DMS114 treated with DMSO at 0.1 percent for 48 hours (cell line): ENCODE measurements at regions not wholly inside any gene's neighbourhood (a gene's known extent, or its start where the extent isn't known, plus 50 kb on each side); places are given as distances from the start of the nearest gene placed in this dataset.
"Not testable (repeated sequence)": the region's sequence is repeated elsewhere in the genome, so short reads cannot be mapped to it uniquely, and the experiment has no call there.

Source experiments
- DNase-seq: peaks from one replicate; lab custom pipeline; 2025; ENCODE audit not compliant: unreplicated experiment; lab: John Stamatoyannopoulos, UW

DNA sequence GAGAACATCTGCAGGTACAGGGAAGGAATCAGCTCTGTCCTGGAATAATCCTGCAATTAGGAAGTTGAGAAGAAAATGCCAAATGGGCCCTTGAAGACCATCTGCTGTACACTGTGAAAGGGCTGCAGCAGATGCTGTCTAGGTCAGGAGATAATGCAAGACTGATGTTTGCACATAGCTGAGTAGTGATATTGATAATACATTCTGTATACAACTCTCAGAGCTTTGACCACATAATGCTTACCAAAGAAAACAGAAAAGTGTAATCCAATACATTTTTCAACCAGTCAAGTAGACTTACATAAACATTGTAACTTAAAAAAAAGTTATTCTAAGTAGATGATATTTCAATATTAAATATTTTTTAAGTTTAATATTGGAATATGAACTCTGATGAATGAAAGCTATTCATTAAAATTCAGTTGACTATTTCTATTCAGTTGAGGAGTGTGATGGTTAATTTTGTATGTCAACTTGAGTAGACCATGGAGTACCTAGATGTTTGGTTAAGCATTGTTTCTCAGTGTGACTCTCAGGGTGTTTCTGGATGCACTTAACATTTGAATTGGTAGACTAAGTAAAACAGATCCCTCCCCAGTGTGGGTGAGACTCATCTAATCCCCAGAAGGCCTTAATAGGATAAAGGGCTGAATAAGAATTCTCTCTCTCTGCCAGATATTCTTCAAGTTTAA, 380.1 kb upstream of the PRR16 start:
- DNase-seq = no peak

DNA sequence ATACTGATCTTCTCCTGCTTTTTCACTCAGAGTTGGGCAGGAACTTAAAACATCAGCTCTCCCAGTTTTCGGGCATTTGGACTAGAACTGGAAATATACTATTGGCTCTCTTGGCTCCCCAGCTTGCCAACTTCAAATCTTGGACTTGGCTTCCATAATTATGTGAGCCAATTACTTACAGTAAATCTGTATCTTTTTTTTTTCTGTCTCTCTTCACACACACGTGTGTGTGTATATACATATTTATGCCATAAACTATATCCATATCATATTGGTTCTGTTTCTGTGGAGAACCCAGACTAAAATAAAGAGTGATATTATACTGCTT, 379.6 kb upstream of the PRR16 start:
- no peak for DNase-seq

DNA sequence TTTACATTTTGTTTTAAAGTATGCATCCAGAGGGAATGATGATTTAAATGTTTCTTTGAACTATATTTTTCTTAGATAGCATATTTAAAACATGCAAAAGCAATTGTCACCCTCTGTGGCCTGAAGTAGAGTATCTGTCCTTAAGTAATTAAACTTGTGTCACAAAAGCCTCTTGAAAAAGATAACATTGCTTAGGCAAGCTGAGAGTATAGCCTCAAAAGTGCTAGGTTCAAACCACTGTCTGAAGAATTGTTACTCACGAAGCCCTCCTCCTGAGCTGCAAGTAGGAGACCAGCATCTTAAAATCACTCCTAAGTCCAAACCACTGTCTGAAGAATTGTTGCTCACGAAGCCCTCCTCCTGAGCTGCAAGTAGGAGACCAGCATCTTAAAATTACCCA, 378.0 kb upstream of the PRR16 start:
- no peak for DNase-seq

DNA sequence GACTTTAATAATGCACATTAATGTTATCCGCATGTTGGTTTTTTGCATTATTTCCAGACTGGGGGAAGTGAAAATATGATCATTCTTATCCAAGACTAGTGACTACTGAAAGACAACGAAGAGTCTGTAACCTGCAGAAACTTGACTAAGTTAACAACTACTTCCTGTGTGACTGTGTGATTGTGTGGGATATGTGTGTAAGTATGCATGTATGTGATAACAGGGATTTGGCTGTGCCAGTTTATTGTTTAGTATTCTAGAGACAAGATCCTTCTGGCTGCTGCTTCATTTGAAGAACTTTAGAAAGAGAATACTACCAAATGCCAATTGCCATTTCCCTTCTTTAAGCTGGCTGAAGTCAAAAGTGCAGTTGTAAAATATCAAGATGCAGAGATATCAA, 375.7 kb upstream of the PRR16 start:
- DNase-seq = no peak

DNA sequence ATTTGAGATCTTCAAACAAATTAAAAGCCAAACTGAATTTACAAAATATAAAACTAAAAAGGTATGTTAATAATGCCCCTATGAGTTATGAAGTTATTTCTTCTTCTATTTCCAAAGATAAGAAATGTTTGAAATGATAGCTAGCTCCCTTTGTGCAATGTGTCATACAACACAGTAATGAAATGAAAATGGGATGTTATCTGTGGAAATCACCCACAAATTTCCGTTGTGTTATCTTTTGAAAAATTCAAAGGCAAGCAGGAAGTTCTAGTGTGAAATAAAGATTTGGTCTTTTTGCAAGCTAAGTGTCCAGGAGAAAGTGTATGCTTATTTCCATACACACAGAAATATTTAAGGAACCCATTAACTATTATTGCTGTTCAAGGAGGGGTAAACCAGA, 375.3 kb upstream of the PRR16 start:
- DNase-seq = no peak

DNA sequence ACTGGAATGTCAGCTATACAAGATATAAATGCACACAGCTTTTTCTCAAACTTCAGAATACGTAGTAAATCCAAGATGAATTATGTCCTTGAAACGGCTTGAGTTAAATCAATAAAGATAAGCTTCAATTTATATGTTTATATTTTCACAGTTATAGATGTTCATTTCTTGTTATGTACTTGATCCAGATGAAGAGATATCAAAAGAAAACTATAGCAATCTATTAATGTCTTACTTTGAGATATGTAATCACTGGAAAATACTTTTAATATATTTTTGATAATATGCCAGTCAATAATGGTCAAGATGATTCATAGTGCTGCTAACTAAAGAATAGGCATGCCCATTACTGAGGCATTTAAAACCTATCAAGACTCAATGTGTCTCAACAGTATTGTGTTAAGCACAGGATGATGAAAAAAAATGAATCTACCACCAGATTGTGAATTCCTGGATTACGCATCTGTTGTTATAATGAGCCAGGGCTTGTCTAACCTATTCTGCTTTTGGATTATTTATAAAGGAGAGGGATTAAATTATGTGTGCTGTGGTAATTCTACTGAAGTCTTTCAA, 372.6 kb upstream of the PRR16 start:
- DNase-seq = no peak

DNA sequence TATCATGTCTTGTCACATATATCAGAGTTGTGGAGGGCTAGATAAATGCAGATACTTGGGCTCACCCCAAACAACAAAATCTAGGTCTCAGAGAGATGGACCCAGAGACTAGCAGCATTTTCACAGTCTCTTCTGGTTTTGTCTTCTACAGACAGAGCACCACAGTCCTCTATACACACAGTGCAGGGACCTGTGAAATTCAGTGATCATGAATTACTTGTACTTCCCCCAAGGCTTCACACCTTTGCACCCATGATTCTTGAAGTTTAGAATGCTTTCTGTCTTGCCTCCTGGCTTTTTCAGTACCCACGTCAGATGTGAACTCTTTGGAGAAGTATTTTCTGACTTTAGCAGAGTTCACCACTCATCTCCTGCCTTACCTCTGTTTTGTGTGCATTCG, 371.5 kb upstream of the PRR16 start:
- no peak for DNase-seq

DNA sequence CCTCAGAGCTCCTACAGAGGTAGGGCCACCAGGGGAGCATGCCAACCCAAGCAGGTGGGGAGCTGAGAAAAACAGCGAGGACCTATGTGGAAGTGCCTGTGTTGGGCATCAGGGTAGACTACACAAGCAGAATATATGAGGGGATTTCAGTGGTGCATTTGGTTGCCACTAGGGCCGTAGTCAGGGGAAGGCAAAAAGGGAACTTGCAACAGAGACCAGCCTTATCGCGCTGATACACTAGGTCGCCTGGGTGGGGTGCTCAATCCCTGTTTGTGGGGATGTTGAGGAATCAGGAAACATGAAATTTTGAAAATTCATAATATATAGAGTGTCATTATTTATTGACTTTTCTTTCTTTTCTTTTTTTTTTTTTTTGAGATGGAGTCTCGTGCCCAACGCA, 370.9 kb upstream of the PRR16 start:
- DNase-seq = no peak

DNA sequence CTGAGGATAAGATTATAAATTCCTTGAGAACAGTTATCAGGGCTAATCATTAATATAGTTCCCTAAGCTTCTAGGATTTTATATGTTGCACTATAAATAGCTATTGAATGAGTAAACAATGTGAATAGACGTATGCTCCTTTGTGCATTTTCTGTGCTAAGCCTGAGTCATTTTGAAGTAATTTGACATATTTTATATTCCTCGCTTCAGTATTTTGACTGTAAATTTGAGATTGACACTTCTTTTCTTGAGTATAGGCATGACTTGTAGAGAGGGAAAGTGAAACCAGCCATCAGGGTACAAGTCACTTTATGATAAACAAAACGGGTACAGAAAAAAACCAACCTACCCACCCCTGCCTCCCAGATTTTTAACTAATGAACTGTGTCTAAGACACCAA, 367.7 kb upstream of the PRR16 start:
- no peak for DNase-seq

DNA sequence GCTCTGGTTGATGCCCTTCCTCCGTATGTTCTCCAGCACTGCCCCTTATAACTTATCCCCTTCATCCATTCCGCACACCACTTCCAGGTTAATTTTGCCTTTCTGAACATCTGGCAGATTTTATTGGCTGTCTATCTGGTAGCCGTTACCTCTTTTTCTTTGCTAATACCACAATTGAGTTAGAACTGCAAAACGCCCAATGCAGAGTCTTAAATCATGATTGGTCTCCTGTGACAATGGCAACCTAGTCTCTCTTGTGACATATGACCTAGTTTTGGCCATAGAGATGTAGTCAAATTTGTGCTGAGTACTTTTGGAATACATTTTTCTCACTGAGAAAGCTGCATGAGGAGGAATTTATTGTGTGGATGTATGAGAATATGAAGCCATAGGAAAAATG, 365.7 kb upstream of the PRR16 start:
- DNase-seq = no peak

DNA sequence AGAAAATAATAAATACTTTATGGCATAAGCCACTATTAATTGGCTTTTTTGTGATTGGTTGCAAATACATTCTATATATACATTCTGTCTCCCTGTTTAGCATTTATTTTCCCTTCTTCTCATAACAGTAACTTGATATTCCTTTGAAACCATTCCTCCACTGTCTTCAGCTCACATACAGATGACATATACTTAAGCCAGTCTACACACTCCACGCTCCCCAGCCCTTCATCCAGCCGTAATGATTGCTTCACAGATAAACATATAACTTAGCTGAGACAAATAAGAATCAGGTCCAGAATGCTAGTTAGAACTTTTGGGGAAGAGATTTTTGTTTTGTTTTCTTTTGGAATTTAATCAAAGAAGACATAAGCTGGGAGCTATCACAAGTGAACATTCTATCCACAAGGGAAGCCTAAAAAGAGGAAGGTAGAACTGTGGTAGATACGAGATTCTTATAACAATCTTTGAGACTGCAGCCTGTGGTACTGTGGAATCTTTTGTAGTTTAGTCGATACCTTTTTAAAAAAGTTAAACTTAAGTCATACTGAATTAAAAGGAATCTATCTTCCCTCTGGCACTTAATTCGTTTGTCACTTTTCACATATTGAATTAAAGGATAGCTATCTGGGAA, 365.1 kb upstream of the PRR16 start:
- no peak for DNase-seq

DNA sequence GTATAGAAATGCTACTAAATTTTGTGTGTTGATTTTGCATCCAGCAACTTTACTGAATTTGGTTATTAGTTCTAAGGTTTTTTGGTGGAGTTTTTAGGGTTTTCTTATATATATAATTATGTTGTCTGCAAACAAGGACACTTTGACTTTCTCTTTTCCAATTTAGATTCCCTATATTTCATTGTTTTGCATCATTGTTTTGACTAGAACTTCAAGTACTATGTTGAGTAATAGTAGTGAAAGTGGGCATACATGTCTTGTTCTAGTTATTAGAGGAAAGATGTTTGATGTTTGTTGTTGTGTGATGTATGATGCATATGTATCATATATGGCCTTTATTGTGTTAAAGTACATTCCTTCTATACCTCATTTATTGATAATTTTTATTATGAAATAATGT, 362.3 kb upstream of the PRR16 start:
- no peak for DNase-seq

DNA sequence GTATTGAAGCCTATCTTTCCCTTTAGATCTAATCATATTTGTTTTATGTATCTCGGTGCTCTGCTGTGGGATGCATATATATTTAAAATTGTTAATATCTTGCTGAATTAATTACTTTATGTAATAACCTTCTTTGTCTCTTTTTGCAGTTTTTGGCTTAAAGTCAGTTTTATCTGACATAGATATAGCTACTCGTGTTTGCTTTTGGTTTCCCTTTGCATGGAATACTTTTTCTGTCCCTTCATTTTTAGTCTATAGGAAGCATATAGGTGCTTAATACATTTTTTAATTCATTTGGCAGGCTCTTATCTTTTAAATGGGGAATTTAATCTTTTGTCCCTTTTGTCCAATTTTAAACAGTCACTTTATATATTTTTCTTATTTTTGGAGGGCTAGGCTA, 360.6 kb upstream of the PRR16 start:
- no peak for DNase-seq

DNA sequence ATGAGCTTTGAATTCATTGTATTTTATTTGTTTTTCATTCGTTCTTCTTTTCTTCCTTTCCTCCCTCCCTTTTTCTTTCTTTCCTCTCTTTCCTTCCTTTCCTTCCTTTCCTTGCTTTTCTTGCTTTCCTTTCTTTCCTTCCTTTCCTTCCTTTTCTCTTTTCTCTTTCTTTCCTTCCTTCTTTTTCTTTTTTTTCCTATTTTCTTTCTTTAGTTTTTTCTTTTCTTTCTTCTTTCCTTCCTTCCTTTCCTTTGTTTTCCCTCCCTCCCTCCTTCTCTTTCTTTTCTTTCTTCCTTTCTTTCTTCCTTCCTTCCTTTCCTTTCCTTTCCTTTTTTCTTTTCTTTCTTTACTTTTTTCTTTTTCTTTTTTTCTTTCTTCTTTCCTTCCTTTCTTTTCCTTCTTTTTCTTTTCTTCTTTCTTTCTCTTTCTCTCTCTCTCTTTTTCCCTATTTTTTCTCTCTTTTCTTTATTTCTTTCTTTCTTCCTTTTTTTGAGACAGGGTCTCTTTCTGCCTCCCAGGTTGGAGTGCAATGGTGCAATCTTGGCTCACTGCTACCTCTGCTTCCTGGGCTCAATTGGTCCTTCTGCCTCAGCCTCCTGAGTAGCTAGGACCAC, 357.1 kb upstream of the PRR16 start:
- DNase-seq = no peak

DNA sequence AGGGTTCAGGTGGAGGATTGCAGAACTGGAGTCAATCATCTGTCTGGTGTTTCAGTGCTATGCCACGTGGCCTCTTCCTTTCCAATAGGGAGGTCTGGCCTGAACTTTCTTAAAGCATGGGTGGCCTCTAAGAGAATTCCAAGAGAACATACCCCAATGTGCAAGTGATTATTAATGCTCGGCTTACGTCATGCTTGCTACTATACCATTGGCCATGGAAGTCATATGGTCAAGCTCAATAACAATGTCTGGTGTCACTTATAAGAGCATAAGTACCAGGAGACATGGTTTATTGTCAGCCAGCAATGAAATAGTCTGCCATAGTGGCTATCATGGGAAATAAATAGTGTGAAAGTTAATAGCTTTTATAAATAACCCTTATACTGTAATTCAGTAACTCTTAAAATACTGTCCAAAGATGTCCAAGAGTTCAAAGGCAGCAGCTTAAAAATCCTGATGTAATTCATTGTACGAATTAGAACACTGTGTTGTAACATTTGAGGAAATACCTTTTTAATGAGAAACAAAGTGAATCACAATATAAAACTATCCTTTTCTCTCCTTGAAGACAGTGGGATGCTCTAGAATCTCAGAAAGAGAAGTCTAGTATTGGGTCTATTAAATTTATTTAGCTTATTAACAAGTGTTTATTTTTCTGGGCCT, 355.4 kb upstream of the PRR16 start:
- DNase-seq = no peak

DNA sequence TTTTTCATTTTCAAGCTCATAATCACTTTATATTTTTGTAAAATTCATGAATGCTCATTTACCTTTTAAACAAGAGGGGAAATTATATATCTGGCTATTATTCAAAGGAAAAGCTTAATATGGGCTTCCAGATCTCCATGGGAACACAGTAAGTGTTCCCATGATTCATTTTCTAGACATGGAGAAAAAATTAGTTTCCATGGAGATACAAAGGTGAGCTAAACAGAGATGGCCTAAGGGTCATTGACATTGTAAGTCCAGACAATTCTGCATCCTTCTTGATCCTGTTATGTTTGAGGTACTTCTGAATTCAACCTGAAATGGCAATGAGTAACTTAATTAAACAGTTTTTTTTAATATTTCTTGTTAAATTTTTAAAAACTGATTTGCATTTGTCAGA, 341.4 kb upstream of the PRR16 start:
- DNase-seq = no peak

DNA sequence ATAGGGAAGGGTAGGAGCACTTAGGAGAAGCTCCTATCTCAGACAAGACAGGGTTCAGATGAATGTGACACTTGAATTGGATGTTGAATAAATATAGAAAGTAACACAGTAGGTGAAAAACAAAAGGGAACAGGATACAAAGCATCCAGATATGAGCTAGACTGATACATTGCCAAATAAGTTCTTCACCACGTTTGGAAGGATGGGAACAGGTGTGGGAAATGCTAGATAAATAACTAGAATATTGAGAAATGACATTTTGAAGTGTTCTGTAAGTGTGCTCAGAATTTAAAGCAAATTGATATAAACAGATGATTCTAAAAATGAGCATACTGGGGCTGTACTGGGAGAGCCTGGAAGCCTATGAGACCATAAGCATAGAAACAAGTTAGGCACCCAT, 340.1 kb upstream of the PRR16 start:
- DNase-seq = no peak

DNA sequence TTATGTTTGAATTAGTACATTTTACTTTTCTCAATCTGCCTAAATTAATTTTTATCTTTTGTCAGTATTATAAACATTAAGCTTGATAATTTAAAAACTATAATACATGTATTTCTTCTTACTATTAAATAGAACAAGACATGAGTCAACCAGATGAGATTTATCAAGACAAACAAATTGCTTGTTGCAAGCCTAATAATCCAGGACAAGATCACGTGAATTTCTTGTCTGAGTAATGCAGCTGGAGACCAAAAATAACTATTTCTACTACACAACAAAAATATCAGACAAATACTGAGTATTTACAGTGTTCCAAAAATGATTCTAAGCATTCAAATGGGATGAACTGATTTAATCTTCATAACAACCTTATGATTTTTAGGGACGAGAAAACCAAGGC, 339.1 kb upstream of the PRR16 start:
- DNase-seq = no peak

DNA sequence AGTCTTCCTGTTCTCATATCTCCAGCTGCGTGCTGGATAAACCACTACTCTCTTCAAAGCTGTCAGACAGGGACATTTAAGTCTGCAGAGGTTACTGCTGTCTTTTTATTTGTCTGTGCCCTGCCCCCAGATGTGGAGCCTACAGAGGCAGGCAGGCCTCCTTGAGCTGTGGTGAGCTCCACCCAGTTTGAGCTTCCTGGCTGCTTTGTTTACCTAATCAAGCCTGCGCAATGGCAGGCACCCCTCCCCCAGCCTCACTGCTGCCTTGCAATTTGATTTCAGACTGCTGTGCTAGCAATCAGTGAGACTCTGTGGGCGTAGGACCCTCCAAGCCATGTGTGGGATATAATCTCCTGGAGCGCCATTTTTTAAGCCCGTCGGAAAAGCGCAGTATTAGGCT, 331.8 kb upstream of the PRR16 start:
- DNase-seq = not testable (repeated sequence)

DNA sequence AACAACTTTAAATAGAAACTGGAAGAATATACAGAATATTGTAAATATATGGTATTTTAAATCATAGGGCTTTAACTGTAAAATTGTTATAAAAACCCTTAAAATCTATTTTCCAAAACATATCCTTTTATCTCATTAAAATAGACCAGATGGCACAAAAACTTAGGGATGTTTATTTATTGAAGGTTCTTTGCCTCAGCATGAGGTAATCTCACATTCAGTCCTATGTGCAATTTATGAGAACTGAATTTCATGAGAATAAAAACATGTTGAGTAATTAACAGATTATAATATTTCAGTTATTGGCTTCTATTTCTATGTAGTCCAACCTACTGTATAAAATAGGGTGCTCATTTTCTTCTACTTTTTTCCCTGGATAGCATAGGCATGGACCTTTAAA, 329.2 kb upstream of the PRR16 start:
- no peak for DNase-seq

DNA sequence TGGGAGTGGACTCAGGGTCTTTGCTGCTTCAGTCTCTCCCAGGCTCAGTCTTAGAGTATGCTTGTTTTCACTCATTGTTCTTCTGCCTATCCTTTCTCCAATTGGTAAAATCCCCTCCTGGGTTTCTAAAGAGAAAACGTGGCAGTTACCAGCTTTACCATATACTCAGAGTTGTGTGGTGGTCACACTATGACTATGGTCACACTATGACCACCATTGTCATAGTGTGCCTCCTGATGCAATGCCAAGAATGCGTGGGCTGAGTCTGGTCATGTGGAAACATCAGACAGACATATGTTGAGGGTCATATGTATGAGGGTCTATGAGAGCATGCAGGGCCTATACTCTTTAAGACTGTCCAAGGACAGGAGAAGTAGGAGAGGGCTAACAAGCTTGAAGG, 326.5 kb upstream of the PRR16 start:
- DNase-seq = no peak

DNA sequence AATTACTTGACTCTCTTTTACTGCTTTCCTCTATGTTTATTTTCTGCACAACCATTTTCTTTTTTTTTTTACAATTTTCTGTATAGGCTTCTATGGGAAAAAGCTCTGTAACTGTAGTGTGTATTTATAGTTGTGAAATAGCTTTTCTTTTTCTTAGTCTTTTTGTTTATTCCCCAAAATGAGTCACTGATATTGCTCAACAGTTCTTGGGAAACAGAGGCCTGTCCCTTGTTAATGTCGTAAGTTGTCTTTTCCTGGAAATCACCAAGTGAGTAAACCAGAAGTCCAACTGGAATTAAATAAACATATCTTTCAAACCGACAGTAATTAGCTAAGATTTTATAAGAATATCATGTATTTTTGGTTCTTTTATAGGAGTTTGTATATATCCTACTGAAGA, 325.1 kb upstream of the PRR16 start:
- DNase-seq = no peak
